Activated CD4-positive, alpha-beta T cell treated with anti-CD3 and anti-CD28 coated beads, Interleukin-2, Interleukin-6, amounts not matched to agents 100 ng/mL and 50 ng/mL, durations not matched to agents 16 hours and 8 hours (primary cell): ENCODE measurements at regions not wholly inside any gene's neighbourhood (a gene's known extent, or its start where the extent isn't known, plus 50 kb on each side); places are given as distances from the start of the nearest gene placed in this dataset.
A peak's percentile ranks its signal among the peaks of the same experiment; 100 is the strongest.
"Not testable (repeated sequence)": the region's sequence is repeated elsewhere in the genome, so short reads cannot be mapped to it uniquely, and the experiment has no call there.

Experiments
- DNase-seq: peaks from one replicate; pipeline ENCODE4 v3.0.0-alpha.2; 2020

- DNase-seq = no peak
Observed at GRCh38 chr14:38001501-38001900, 206.2 kb upstream of the SSTR1 start.

- no peak for DNase-seq
Observed at GRCh38 chr14:38003746-38004609, 203.7 kb upstream of the SSTR1 start.

- no peak for DNase-seq
Observed at GRCh38 chr14:38004610-38004879, 203.2 kb upstream of the SSTR1 start.

- DNase-seq = not testable (repeated sequence)
Observed at GRCh38 chr14:38011156-38011555, 196.5 kb upstream of the SSTR1 start.

GRCh38 chr14:38012056-38012455 is 195.6 kb upstream of the SSTR1 start:
- no peak for DNase-seq

- DNase-seq = peak; percentile 3
Observed at GRCh38 chr14:38016497-38016896, 191.2 kb upstream of the SSTR1 start.

- DNase-seq = no peak
Observed at GRCh38 chr14:38021861-38022260, 185.8 kb upstream of the SSTR1 start.

- DNase-seq = no peak
Observed at GRCh38 chr14:38022775-38023174, 184.9 kb upstream of the SSTR1 start.

GRCh38 chr14:38038171-38038570 is 169.5 kb upstream of the SSTR1 start:
- DNase-seq = no peak

GRCh38 chr14:38038986-38039385 is 168.7 kb upstream of the SSTR1 start:
- no peak for DNase-seq

- no peak for DNase-seq
Observed at GRCh38 chr14:38039496-38039895, 168.2 kb upstream of the SSTR1 start.

GRCh38 chr14:38040411-38040810 is 167.3 kb upstream of the SSTR1 start:
- DNase-seq = no peak

GRCh38 chr14:38042322-38042721 is 165.4 kb upstream of the SSTR1 start:
- DNase-seq = no peak

- peak; percentile 9 for DNase-seq
Observed at GRCh38 chr14:38044710-38045109, 163.0 kb upstream of the SSTR1 start.

- DNase-seq = no peak
Observed at GRCh38 chr14:38045461-38045860, 162.2 kb upstream of the SSTR1 start.

GRCh38 chr14:38046160-38046559 is 161.5 kb upstream of the SSTR1 start:
- DNase-seq = no peak

GRCh38 chr14:38047195-38047902 is 160.4 kb upstream of the SSTR1 start:
- DNase-seq = no peak

GRCh38 chr14:38053666-38054065 is 154.0 kb upstream of the SSTR1 start:
- DNase-seq = no peak

GRCh38 chr14:38056270-38056669 is 151.4 kb upstream of the SSTR1 start:
- no peak for DNase-seq

- DNase-seq = not testable (repeated sequence)
Observed at GRCh38 chr14:38062223-38062622, 145.5 kb upstream of the SSTR1 start.

GRCh38 chr14:38063711-38064320 is 143.9 kb upstream of the SSTR1 start:
- DNase-seq = no peak

- DNase-seq = peak; percentile 40
Observed at GRCh38 chr14:38065106-38065762, 142.5 kb upstream of the SSTR1 start.

- DNase-seq = peak; percentile 11
Observed at GRCh38 chr14:38070061-38070588, 137.6 kb upstream of the SSTR1 start.
